DMS53 (cell line): ENCODE measurements at regions not wholly inside any gene's neighbourhood (a gene's known extent, or its start where the extent isn't known, plus 50 kb on each side); places are given as distances from the start of the nearest gene placed in this dataset.
A peak's percentile ranks its signal among the peaks of the same experiment; 100 is the strongest.

Experiments
- DNase-seq: peaks from one replicate; lab custom pipeline; 2025; lab: John Stamatoyannopoulos, UW

DNA sequence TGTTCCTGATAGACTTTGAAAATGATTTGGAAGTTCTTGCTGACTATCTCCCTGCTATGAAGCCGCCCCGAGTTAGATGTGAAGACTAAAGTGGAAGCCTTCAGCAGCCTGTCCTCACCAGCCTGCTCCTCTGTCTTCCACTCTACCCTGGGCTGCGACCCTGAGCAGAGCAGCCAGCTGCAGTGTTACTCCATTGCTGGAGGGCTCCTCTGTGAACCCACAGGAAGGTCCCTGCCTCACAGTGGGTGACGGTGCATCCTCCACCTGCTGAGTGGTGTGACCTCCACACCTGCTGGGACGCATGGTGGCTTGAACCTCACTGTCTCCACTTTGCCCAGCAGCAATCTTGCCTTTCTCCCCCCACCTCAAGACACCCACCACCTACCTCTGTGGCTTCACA lies 116.4 kb downstream of the IRS2 start:
- no peak for DNase-seq

DNA sequence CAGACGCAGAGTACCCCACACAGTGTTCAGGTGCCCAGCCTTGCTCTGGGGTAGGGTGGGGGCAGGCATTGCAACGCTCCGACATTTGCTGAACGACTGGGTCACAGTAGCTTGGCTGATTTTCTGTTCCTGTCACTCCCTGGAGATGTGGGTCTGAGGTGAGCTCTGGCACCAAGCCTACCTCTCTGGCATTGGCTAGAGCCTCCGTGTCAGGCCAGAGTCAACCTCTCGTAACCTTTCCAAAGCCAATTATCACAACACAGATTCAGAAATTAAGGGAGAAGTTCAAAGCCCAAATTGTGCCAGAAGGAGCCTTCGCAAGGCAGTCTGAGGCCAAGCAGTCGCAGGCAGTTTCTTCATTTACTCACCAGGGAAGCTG lies 117.2 kb downstream of the IRS2 start:
- DNase-seq: no peak

DNA sequence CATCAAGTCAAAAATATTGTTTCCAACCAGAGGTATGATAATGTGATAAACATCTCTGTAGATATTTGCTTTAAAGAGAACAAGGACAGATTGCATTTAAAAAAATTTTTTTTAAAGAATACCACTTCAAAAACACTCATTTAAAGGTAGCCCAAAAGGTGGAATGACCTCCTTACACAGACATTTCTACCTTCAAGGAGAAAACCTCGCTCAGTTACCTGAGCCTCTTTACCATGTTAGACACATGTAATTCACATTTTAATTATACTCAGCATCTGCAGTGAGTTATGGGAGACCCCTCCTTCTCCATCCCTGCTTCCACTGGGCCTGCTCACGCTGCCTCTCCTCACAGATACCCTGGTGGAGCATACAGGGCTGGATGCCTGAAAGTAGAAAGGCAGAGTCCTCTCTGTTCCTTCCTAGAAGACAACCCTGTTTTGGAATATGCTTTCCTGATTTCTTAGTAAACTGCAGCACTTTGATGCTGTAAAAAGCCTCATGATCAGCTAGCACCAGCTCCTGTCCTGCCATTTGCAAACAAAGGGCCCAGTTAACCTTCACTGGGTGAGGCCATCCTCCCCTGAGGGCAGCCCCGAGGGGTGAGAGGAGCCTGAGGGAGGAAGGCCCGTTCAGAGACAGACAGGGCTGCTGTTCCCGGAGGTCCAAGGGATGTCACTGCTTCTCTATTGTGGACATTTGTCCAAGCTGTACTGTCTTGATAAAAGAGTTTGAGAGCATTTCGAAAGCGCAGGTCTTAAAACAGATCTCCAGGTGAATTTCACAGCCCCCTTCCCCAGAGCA lies 117.8 kb downstream of the IRS2 start:
- DNase-seq: no peak

DNA sequence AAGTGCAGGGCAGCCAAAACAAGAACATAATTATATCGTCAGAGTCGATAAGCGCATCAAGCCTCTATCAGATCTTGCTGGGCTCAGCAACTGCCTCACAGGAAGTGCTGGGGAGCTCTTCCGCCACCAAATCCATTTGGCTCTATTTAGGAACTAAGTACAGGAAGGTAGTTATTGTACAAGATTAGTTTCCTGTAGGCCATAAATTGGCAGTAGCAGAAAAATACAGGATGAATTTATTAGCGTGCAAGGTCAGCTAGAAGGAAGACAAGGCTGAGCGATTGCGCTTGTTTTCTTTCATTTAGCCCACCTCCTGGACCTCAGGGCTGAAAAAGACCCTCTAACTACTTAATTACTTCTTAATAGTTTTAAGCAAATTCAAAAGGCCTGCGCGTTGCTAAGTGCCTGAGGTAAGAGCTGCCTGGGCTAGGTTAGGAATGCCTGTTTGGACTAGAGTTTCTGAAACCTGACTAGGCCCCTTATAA lies 118.5 kb downstream of the IRS2 start:
- DNase-seq: no peak

DNA sequence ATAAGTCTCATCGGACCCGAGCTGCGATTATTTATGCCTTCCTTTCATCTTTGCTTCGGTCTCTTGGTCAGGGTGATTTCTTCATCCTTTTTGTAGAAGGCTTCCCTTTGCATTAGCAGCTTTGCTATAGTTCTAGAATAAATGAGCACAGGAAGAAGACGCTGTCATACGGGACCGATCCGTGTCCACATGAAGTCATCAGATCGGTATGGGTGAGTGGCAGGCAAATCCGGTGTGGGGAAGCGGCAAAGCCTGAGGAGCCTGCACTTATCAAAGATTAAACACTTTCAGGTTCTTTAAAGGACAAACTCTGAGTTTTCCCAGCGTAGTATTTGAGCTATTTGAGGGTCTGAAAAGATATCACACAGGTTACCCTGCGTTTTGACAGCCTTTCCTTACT lies 119.3 kb downstream of the IRS2 start:
- DNase-seq: peak; percentile 72

DNA sequence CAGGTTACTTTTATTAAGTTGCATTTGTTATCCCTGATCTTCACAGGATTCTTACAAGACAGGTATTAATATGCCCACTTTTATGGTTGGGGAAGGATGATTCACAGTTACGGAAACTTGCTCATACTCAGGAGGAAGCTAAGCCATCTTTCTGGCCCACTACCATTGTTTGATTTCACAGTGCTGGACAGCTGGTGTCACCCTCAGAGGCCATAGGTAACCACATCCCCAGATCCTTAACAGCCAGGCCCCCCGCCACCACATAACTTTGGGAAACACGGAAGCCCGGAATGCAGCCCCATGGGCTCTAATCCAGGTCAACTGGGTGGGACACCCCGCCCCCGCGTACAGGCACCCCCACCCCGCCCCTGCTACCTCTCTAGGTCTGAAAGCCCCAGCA lies 119.7 kb downstream of the IRS2 start:
- DNase-seq: peak; percentile 36

DNA sequence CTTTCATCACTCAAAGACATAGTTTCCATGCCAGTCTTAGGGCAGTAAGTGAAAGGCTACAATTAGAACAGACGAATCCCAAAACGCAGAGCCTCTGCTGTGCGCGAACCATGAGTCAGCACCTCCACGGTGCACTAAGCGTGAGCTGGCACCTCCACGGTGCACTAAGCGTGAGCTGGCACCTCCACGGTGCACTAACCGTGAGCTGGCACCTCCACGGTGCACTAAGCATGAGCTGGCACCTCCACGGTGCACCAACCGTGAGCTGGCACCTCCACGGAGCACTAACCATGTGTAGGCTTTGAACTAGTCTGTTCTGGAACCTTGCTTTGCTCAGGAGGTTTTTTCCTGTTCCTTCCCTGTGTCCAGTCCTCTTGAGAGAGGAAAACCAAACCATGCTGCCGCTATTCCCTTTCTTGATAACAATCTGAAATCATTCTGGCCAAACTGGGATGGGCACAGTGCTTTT lies 120.6 kb downstream of the IRS2 start:
- no peak for DNase-seq

DNA sequence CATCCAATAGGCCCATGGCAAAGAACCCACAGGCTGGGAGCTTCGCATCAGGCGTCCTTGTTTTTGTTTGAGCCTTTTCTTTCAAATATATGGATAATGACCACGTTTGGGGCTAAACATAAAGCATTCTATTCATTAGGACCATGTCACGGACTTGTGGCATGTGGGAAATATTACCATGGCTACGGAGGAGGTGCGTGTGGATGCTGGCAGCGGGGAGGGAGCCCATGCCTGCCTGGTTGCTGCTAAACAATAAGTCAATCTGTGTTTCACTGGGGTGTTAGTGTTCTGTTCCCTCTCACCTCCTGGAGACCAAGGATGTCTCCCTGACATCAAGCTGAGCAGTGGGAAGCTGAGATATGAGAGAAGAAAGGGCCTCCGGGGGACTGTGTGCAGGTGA lies 121.1 kb downstream of the IRS2 start:
- DNase-seq: no peak

DNA sequence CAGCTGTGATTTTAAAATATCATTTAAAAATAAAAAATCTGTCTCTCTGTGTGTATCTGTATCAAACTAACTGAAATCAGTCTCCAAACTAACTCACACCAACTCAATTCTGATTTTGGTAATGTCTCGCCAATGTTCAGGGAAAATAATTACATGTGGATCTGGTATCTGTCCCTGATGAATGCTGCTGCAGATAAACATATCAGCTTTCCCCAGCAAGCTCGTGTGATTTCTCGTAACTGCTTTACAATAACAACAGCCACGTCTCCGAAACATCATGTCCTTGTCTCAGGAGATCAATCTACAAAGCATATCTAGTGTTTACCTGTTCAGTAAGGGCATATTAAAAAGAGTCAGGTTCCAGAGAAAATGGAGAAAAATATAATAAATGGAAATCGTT lies 129.0 kb downstream of the IRS2 start:
- no peak for DNase-seq

DNA sequence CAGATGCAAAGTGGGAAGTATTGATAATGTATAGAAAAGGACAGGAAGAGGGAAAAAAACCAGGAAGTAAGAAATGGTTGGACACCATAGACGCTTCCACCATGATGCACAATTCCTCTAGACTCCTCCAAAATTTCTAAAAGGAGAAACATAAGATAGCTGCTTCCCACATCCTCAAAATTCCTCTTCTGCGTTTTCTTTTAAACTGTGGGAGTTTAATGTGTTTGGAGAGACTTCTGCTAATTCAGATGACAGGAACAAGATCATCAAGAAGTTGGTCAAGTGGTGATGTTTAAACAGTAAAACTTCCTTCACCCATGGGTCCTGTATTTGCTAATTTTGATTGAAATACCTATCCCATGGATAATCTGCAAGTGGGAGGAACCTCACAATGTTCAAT lies 130.2 kb downstream of the IRS2 start:
- no peak for DNase-seq

DNA sequence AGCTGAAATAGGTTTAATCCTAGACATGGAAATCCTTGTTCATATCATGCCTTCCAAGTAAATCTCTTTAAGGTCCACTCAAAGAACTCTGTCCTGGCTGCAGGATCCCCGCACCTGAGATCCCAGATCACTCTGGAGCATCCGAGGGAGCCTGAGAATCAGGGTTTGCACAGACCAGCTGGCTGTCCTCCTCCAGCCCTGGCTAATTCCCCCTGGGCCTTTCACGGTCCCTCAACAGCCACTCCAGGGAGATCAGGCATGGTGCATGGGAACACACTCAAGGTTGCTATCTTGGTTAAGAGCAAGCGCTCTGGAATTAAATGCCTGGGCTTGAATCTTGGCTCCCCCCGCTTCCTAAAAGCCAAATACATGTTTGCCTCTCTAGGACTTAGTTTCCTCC lies 130.8 kb downstream of the IRS2 start:
- DNase-seq: no peak

DNA sequence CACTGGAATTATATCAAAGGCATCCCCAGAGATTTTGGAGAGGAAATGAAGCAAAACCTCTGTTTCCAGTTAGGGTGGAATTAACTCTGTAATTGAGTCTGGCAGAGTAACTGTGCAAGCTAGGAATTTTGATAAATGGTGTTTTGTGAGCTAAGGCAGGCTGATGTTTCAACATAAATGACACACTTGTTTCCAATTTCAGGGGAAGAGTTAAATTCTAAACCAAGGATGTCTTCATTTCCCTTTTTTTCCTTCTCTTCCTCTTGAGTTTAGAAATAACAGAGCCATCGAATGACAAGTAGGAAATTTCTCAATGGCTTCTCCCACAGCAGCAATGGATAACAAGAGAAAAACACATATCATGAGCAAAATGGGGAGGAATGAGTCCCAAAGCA lies 131.2 kb downstream of the IRS2 start:
- DNase-seq: no peak

DNA sequence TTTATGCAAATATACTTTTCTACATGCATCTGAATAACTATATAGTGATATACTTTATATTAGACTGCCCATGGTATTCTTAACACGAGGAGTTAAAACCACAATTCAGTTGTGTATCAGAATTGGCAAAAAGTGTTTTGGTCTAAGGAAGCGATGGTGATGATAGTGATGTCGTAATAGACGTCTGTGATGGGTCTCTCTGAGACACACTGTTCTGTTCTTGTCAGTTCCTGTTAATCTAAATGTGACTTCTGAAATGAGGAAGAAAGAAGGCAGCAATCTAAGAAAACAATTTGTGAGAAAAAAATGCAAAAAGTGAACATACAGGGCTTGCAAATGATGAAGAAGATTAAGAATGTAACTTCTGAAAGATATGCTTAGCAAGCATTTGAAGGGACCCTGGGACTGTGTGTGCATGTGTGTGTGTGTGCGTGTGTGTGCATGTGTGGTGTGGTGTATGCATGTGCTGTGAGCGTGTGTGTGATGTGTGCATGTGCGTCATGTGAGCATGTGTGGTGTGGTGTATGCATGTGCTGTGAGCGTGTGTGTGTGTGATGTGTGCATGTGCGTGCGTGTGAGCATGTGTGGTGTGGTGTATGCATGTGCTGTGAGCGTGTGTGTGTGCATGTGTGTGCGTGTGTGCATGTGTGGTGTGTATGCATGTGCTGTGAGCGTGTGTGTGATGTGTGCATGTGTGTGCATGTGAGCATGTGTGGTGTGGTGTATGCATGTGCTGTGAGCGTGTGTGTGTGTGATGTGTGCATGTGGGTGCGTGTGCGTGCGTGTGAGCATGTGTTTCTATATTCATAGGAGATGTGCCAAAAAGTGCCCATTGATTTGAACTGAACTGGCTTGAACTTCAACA lies 131.8 kb downstream of the IRS2 start:
- no peak for DNase-seq

DNA sequence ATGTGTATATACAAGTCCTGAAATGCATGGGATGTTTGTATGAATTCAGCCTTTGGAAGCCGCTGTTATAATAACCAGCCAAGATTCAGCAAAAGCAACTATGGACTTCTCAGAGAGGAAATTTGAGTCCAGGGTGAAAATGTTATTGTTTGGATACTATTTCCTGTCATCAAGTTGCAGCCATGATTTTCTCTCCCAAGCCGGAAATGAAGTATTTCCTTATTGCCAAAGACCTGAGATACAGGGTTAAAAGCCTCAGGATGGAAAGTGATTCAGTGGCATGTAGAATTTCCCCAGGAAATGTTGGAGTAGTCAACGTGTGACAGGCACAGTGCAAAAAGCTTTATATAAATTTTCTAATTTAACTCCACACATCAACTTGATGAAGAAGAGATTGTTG lies 133.9 kb downstream of the IRS2 start:
- DNase-seq: no peak

DNA sequence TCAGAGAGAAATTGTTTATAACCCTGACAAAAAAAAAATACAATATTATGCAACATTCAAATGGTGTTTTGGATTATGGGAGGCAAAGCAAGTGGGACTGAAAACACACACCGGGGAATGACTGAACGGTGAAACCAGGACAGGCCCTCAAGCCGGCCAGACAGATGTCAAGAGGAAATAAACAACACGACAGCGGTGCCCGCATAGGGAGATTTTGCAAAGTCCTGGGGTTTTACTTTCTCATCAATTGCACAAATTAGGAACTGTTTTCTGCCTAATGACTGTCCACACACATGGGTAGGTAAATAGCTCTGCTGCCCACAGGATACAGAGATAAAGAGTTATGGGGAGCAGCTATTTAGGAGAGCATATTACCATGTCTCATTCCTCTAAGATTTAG lies 134.5 kb downstream of the IRS2 start:
- DNase-seq: no peak

DNA sequence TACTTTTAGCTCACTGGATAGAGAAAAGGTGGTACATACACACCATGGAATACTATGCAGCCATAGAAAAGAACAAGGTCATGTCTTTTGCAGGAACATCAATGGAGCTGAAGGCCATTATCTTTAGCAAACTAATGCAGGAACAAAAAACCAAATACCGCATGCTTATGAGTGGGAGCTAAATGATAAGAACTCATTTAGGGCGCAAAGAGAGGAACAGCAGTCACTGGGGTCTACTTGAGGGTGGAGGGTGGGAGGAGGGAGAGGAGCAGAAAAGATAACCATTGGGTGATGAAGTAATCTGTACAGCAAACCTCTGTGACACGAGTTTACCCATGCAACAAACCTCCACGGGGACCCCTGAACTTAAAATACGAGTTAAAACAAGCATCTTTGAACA lies 135.1 kb downstream of the IRS2 start:
- no peak for DNase-seq

DNA sequence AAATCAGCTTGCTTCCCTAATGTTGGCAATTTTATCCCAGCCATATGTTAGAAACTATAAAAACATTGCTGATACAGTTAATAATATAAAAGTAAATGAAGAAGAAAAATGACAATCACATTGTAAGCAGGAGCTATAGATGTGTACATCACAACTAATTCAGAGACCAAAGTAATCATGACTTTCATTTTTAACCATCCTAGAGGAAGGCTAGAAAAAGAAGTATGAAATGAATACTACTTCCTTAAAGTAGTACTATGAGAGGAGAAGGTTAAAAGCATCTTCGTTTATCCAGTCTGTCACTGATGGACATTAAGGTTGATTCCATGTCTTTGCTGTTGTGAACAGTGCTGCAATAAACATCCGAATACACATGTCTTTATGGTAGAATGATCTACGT lies 135.5 kb downstream of the IRS2 start:
- no peak for DNase-seq

DNA sequence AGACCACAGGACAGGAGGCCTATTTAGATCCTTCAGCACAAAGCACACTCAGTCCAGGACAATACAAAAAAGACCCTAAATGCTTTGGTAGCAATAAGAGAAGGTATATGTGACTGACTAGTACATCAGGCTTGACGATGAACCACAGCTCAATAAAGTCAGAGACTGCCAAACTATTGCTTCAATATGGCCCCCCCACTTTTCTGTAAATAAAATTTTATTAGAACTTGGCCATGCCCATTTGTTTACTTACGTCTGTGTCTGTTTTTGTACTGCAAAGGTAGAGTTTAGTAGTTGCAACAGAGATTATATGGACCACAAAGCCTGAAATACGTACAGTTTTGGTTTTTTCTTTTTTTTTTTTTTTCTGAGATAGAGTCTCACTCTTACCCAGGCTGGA lies 136.7 kb downstream of the IRS2 start:
- DNase-seq: no peak

DNA sequence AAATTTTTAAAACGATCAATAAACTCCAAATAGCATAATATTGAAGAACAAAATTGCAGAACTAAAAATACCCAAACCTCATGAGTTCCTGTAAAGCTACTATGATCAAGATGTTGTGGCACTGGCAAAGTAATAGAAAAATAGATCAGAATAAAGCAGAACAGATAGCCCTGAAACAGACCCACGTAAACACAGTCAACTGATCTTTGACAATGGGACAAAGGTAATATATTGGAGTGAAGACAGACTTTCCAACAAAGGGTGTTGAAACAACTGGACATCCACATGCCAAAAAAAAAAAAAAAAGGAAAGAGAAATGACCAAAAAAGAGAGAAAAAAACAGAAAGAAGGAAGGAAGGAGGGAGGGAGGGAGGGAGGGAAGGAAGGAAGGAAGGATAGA lies 138.7 kb downstream of the IRS2 start:
- no peak for DNase-seq

DNA sequence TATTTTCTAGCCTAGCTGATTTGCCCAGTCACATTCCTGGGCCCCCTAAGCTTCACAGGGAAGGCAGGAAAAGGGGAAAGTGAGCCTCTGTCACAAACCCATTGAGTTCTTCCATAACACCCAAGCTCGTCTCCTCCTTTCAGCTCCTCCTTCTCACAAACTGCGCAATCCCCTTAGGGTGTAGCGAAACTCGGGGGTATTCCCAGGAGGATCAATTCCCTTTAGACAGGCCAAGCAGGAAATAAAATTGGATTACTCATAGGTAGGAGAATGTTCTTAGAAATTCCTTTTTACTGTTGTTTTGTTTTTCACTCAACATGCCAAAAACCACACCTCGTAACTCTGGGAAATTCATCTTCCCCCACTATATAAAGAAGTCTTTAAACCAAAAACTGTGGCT lies 139.3 kb downstream of the IRS2 start:
- no peak for DNase-seq

DNA sequence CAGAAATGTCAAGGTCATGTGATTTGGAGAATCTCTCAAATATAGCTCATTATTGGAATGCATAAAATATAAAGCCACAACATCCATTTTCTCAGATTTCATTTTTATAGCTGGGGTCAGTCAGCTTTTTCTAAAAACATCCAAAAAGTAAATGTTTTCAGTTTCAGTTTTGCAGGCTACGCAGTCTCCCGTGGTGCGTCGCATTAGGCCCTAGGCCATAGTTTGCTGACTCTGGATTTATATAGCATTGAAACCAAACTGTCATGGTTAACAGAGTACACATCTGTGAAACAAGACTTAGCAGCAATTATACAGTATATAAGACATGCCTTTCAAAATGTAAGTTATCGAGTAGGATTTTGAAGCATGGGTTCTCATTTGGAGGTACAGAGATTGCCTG lies 140.0 kb downstream of the IRS2 start:
- no peak for DNase-seq

DNA sequence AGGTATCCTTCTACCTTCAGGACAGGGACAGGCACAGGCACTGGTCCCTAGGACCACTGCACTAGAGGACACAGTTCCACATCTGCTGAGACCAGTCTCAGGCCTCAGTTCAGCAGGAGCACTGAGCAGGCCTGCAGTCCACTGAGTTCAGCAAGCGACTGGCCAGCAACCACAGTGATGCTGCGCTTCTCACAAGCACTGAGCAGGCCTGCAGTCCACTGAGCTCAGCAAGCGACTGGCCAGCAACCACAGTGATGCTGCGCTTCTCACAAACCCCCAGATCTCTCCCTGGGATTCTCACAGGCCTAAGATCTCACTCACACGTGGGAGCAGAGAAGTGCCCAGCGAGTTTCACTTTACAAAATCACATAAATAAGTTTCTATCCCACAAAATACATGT lies 140.6 kb downstream of the IRS2 start:
- DNase-seq: no peak

DNA sequence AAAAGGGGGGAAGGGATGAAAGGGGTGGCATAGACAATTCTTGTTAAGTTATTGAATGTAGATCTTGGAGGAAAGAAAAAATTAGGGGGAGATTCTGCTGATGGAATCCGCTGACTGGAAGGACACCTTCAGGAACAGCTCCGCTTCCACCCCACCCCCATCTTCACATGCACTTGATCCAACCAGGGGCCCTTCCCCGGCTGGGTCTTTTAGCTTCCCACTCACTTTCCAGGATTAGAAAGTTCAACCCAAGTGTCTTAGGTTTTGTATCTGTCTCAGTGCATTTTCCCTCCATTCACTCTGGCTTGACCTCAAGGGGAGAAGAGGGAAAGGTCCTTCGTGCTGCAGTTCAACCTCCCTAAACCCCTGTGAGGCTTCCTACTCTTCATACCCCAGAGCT lies 141.4 kb downstream of the IRS2 start:
- no peak for DNase-seq
